GM21367 (cell line): ENCODE measurements at regions not wholly inside any gene's neighbourhood (a gene's known extent, or its start where the extent isn't known, plus 50 kb on each side); places are given as distances from the start of the nearest gene placed in this dataset.

ENCODE experiments used
- ATAC-seq: cut with Tn5 transposase; IDR thresholded peaks from one replicate; pipeline ENCODE4 v1.9.1; 2021; ENCODE audit not compliant: unreplicated experiment

- ATAC-seq, result no peak
These were observed 61.3 kb upstream of the SPIN1 start for GRCh38 chr9:88326936-88327335.

GRCh38 chr9:88326015-88326414 lies 62.2 kb upstream of the SPIN1 start:
- no peak for ATAC-seq

GRCh38 chr9:88322906-88323566 lies 65.2 kb upstream of the SPIN1 start:
- no peak for ATAC-seq

GRCh38 chr9:88321764-88322163 lies 66.5 kb upstream of the SPIN1 start:
- ATAC-seq, result no peak

DNA sequence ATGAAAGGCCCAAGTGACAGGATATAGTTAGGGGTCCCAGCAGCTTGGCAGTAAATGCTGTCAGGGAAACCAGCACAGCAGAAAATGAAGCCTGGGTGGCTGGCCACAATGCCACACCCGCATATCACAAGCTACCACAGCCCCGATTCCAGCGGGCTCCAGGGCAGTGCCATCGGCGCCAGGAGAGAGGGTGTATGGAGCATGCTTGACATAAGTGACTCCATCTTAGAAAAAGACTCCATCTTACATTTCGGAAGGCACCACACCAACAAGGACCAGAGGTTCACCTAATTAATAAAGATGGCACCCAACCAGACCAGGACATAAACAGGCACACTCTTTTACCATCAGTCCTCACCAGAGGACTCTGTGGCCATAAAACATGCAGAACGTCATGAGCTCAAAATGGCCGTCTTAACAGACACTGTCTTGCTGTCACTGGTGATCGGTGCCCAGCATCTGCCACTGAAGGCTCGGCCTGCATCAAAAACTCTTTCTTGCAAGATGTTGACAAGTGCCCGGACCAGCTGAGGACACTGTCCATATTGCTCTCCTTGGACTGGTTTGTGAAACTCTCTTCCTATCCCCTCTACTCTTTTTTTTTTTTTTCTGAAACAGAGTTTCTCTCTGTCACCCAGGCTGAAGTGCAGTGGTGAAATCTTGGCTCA lies 67.4 kb upstream of the SPIN1 start:
- no peak for ATAC-seq

DNA sequence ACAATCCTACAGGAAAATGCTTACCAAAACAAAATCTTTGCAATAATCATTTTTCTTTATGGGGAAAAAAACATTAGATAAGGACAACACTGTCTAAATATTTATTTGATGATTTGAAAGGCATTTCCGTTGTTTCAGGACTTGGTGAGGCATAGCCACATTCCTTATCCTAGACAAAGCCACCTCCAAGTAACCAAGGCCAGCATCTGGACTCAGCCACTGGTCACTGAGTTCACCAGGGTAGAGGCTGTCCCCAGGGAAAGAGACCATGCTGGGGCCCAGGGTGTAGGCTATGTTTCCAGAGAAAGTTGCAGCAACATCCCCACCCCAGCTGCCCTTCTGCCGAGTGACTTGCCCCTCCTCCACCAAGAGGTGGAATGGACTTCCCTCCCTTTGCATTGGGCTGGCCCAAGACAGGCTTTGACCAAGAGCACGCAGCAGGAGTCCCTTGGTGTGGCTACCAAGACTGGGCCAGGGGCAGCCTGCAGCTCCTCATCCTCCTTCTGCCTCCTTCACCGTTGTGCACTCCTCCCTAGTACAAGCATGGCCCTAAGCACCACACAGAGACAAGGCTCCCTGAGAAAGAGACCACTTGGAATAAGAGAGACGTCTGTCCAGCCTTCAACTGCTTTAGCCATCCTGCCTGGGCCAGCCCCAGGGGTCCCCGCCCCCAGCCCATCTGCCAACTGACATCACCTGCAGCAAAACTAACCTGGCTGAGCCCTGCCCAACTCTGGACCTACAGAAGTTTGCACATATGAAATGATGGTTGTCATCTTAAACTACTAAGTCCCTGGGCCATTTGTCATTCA lies 68.1 kb upstream of the SPIN1 start:
- no peak for ATAC-seq

DNA sequence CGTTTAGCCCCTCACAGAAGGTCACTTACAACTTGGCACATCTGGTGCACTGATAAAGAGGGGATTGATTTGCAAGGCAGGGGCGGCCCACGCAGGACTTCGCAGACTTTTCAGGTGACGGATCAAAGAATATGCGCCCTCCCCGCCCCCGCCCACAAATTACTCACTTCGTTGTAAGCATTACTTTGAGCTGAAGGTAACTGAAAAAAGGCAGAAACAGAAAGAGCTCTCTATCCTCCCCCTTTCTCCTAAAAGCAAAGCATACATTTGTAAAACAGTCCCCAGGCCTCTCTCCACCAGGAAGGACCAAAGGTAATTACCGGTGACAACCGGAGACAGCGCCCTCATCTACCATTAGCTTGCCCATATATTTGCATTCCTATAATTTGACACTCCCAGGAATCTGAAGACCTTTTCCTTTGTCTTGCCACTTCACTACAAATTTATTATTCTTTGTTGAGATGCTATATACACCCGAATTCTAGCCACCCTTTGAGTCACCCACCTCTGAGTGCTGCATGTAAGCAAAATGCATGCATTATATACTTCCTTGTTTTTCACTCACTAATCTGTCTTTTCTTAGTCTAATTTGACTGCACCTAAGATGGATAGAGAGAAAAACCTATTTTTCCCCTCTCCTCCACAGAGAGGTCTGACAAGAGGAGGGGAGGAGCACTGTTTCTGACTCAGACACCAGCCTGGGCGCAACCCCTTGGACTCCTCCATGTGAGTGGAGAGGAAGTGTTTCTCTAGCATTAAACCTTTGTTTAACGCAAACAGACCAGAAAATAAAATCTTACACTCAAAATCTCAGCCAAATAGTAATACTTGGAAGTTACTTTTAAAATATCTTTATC lies 74.7 kb upstream of the SPIN1 start:
- no peak for ATAC-seq

DNA sequence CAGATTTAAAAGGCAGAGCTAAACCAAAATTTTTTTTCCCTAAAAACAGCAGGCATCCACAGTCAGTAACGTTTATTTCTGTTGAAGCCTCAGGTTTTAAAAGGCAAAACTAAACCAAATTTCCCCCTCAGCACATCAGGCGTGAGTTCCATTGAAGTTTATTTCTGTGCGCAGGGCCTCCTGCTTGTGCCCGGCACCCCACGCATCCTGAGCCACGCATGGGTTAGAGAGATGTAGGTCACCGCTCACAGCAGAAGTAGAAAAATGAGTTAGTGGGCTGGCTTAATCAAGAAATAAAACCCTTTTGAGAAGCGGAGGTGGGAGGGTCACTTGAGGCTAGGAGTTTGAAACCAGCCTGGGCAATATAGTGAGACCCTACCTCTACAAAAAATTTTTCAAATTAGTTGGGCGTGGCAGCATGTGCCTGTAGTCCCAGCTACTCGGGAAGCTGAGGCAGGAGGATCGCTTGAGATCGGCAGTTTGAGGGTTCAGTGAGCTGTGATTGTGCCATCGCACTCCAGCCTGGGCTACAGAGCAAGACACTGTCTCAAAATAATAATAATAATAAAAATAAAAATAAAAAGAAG lies 75.6 kb upstream of the SPIN1 start:
- no peak for ATAC-seq

DNA sequence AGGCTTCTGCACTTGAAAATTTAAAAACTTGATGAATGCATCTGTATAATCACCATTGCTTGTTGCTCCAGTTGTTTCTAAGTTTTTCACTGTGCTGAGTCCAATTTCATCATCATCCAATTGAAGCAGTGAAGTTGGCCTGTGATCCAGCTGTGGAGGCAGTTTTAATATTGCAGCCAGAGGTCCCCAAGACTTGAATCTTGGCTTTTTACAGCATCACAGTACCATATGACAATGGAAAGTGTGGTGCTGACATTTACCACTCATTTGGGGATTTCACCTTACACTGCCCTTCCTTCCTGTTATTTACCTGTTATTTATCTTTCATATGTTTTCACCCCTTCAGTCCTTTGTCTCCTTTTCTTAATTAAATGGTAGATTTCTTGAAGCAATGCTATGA lies 76.2 kb upstream of the SPIN1 start:
- ATAC-seq, result no peak

- no peak for ATAC-seq
These were observed 77.8 kb upstream of the SPIN1 start for GRCh38 chr9:88310310-88310980.

DNA sequence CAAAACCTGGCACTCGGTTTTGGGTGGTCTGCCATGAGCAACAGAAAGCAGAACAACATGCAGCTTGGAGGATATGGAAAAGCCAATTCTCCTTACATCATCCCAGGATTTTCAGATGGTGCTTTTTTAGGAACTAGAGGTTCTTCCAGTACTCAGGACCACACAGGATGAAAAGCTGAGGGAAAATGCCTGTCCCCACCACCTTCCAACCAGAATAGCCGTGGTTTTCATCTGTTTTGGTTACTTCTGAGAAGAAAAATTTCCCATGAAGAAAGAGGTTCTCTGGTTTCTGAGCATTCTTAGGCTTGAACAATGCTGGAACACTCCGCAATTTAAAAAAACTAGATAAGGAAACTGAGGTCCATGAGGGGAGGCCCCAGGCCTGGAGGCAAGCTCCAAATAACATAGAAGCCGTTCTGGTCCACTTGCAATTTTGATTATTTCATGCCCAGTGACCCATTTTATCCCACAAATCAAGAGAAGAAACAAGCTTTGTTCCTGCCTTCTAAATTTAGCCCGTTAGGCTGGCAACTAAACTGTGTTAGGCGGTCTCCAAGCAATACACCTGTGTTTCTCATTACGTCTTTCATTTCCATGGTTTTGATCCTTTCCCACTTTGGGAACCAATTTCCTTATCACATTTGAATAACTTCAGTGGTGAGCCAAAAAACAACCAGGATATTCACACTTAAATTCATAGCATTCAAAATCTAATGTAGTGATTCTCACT lies 79.2 kb upstream of the SPIN1 start:
- no peak for ATAC-seq

DNA sequence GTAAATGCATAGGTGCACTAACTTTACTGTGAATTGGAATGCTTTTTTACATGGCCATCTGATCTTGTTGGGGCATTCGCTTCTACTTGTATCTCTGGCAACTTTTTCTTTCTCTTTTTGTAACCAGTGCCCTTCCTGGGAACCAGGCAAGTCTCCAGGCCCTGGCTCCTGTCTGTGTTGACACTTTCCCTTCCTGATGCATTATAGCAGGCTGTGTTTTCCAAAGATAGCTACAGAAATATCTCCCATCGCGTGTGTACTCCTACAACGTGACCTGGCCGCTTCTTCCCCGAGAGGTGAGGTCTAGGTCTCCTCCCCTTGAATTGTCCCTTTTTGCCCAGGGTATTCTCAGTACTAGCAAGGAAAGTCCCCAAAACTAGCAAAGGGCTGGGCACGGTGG lies 81.1 kb upstream of the SPIN1 start:
- no peak for ATAC-seq

DNA sequence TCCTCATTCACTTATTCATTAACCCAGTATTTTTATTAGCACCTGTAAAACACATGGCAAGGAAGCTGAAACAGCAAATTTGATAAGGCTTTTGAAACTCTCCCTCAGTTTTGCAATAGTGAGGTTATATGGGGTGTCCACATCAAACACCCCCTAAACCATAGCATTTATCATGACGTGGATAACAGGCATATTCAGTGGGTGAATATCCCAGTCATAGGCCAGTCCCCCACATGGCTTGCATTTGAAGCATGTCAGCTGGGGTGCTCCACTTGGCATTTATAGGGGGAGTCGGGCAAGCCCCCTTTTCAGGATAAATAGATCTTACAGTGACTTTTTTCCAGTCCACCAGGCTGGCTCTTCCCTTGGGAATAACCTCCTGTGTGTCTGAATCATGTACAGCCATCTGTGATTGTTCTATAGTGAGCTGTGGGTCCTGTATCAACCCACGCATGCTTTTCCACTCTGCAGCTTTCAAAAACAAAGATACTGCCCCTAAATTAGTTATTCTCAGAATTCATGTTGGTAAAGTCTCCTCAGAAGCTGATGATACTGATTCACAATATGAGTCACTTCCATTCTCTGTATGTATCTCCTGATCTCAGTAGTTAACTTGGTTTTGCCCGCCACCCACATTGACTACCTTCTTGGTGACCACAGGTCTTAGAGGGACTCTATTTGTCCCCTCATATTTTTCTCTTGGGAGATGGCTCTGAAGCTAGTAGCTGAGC lies 84.4 kb upstream of the SPIN1 start:
- peak; percentile 67 for ATAC-seq

- no peak for ATAC-seq
These were observed 85.5 kb upstream of the SPIN1 start for GRCh38 chr9:88302579-88303324.

- ATAC-seq, result no peak
These were observed 87.7 kb upstream of the SPIN1 start for GRCh38 chr9:88300556-88300955.

DNA sequence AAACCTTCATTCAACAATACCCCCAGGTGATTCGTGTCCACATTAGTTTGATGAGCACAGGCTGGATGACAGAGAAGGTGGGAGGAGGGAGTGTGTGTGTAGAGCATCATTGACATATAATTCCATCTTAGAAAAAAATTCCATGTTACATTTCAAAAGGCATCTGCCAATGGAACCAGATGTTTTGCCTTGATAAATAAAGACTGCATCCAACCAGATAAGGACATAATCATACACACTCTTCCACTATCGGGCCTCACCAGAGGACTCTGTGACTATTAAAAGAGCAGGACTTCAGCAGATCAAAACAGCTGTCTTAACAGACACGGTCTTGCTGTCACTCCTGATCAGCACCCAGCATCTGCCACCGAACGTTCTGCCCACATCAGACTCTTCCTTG lies 96.4 kb upstream of the SPIN1 start:
- ATAC-seq, result no peak

DNA sequence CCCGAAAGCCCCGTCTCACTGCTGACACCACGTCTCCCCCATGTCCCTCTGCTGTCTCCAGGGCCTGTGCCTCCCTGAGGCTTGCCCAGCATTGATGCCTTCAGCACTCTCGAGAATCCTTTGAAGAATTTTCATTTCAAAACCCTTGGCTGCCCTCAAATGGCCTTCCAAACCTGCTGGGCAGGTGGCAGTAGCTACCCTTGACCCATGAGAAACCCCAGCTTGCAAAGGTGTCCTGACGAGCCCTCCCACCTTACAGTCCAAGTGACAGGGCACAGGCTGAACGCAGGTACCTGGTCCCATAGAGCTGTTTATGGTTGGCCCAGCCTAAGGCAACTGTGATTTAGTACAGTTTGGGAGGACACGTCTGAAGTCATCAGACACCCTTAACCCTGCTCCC lies 97.2 kb upstream of the SPIN1 start:
- no peak for ATAC-seq

DNA sequence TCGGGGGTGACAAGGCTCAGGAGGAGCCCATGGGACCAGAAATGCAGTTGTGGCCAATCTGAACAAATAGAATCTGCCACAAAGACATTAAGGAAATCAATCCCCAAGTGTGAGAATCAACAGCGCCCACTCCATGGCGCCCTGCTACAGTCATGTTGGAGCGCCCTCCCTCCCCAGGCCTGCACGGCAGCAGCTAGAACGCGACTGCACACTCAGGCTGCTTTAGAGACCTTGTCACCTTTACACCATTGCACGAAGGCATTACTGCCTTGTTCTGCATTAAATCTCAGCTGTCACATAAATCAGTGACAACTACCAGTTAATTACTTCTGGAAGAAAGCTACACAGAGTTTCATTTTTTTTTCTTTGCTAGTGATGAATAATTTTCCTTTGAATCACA lies 98.7 kb upstream of the SPIN1 start:
- ATAC-seq, result no peak
